NCI-H1417 treated with DMSO at 0.1 percent for 48 hours (cell line): ENCODE measurements at regions not wholly inside any gene's neighbourhood (a gene's known extent, or its start where the extent isn't known, plus 50 kb on each side); places are given as distances from the start of the nearest gene placed in this dataset.
"Not testable (repeated sequence)": the region's sequence is repeated elsewhere in the genome, so short reads cannot be mapped to it uniquely, and the experiment has no call there.

Source experiments
- DNase-seq: peaks from one replicate; lab custom pipeline; 2025; lab: John Stamatoyannopoulos, UW

DNA sequence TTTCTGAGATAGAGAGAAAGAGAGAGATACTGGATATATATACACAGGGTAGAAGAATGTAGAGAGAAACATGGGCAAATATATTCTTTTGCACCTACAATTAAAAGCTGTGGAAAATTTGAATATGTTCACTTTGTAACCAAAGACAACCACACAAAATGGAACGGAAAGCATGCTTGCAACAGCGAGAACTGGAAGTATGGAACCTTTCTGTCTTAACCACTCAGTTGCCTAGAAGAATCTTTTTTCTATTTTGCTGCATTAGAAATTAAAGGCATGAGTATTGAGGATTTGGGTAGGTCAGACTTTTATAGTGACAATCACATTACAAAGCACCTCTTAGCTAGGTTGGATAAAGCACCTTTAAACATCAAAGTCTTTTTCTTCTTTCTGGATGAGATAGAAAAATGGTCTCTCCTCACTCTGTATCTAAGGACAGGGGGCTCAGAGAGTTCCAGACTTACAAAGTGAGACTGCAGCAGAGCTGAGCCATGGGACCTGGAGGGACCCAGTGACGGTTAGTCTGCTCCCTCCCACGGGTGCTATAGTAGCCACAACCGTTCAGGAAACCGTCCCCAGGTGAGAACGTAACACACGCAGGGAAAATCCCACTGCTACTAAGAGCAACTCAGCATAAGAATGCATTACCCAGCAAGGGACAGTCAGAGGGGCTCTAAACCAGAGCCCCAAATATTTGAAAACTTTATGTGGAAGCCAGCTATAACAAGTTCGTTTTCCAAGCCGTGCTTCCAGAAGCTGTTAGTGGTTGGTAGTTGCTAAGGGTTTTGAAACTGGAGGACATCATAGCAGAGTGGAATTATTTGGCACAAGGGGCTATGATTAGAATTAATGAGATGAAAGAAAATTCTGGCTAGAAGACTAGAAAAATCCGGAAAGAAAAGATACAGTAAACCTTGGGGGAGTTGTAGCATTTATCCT, 97.1 kb downstream of the DAD1 start:
- DNase-seq, result no peak

DNA sequence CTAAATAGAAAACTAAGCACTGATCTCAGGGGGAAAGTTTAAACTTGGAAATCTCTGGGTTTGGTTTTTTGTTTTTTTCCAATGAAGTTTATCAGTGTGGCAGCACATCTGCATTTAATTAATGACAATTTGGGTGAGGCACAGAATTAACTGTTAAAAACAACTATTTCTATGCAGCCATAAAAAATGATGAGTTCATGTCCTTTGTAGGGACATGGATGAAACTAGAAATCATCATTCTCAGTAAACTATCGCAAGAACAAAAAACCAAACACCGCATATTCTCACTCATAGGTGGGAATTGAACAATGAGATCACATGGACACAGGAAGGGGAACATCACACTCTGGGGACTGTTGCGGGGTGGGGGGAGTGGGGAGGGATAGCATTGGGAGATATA, 98.0 kb downstream of the DAD1 start:
- not testable (repeated sequence) for DNase-seq

- no peak for DNase-seq
These were observed 98.8 kb downstream of the DAD1 start for GRCh38 chr14:22489957-22490950.

DNA sequence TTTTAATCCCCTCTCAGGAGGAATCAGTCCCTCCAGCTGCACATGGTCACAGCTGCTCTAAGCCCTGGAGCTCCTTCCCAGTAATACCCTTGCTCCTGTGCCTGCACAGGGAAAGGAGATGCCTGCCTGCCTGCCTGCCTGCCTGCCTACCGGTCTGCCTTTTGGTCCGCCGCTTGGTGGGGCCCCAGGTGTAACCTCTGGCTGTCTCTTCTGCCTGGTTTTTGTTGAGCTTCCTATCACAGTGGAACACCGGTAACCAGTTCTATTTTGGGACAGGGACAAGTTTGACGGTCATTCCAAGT, 99.8 kb downstream of the DAD1 start:
- DNase-seq, result no peak

DNA sequence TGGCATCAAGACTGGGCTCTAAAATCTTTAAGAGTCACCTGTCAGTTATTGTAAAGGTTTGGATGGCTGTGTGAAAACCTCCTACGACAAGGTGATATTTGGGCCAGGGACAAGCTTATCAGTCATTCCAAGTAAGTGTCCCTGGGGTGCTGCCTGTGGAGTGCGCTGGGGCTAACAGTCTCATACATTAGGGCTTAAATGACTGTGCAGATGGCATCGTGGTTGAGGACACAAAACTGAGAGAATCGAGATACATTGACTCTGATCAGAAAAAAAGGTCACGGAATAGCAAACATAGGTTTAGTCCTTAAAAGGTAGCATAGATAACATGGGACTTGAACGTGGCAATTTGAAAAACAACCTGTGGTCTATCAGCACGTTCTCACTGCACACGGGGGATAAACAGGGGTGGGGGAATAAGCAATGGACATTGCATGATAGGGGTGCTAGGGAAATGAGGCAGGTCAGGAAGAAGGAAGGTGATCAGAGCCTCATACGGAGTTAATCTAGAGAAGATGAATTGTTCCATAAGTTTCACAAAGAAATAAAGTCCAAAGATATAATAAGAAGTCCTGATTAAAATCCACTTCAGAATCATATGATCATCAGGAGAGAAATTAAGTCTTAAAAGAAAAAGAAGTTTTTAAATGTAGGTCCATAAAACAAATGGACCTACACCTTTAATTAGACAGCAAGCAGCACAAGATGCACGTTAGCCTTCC, 100.3 kb downstream of the DAD1 start:
- no peak for DNase-seq

DNA sequence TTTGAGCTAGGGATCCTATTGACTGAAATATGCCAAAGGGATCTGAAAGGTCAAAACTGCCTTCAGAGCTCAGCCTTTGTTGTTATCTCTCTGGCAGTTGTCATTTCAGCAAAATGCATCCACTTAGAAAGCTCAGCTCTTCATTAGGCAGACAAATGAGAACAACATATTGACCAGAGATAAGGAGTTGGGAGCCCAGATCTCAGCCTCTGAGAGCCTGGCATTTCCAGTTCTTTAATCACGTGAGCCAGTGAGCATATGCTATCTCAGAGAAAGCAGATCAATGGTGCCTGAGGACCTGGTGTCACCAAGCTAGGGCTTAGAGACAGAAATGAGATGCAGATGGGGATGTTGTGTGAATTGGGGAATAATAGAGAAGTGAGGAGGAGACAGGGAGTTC, 101.1 kb downstream of the DAD1 start:
- DNase-seq, result no peak

GRCh38 chr14:22487401-22487800, 101.6 kb downstream of the DAD1 start:
- no peak for DNase-seq

DNA sequence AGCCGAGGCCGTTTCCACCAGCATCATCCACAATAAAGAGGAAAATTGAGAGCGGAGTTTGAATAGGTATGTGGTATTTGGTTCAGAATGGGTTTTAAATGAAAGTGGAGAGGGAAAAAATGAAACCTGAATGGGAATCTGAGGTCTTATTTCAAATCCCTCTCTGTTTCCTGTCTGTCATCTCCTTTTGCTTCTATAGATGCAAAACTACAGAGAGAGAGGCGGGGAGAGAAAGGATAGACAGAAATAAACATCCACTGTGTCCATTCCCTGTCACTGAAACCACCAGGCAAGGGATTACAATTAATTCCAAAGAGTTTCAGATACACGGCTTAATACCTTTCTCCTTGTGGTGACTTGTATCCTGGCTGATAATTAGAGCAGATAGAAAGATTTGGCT, 102.3 kb downstream of the DAD1 start:
- DNase-seq, result no peak

DNA sequence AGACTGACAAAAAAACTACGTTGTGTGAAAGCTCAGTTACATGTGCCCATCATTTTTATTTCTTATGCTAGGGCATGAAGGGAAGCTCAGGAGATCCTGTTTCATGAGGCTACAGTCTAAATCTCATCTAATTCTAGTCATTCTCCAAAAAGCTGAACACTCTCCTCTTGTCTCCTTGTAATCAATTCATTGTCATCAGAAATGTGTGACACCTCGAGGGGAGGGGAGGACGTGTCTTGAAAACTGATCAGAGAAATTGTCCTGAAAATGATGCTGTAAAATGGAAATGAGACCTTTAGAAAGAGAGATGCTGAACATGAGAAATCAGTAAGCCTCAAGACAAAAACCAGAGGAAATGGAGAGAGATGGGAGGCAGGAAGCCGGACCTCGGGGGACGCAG, 103.4 kb downstream of the DAD1 start:
- DNase-seq, result no peak

GRCh38 chr14:22485178-22485577, 103.8 kb downstream of the DAD1 start:
- DNase-seq, result no peak

- no peak for DNase-seq
These were observed 104.4 kb downstream of the DAD1 start for GRCh38 chr14:22484632-22485031.

DNA sequence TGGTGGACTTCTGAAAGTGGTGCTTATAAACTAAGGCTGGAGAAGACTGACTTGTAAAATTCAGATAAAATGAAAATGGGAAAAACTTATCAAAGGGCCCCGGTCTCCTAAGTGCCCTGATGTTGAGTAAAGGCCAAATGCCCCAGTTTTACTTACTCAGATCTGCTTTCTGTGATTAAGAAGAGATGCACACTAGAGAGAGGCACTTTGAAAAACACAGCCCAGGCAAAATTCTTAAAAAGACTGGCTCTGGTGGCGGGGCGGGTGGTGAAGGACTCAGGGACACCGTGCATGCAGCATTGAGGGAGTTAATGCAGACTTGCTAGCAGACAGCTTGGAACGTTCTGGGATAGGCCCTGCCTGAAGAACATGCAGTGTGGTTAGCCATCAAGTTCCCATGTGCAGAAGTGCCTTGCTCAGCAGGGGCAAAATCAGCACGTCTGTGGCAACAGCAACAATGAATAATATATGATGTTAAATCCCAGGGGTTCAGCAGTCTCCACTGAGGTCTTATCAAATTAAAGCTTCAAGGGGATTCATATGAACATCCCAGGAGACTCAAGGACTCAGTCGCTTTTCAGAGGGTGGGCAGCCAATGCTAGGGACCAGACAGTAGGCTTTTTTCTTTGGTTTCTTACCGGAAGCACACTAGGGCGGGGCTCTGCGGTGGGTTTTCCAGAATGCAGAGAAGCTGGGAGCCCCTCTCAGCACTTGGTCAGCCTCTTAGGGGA, 105.0 kb downstream of the DAD1 start:
- no peak for DNase-seq

GRCh38 chr14:22482782-22483553, 106.1 kb downstream of the DAD1 start:
- DNase-seq, result no peak

DNA sequence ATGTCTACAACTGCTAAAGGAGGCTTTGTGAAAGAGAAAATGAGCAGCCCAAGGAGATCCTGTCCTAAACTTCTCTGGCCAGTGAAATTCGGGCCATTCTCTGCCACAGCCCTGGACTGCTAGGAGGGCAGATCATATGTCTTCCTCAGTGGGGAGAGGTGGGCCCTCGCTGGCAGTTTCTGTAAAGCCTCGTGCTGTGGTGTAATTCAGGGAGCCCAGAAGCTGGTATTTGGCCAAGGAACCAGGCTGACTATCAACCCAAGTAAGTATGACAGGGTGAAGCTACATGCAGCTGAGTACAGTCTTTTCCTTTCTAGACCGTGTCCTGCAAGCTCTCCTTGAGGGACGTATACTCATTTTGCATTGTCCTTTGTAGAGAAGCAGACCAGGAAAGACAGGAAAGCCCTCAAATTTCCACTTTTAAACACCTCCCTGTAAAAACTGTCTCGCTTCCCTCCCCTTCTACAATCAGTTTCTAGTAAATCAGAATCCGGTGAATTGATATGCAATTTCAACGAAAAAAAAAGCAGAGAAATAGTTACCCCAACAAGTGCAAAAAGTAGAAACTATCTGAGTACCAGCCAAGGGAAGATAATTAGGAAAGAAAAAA, 106.8 kb downstream of the DAD1 start:
- DNase-seq, result no peak

DNA sequence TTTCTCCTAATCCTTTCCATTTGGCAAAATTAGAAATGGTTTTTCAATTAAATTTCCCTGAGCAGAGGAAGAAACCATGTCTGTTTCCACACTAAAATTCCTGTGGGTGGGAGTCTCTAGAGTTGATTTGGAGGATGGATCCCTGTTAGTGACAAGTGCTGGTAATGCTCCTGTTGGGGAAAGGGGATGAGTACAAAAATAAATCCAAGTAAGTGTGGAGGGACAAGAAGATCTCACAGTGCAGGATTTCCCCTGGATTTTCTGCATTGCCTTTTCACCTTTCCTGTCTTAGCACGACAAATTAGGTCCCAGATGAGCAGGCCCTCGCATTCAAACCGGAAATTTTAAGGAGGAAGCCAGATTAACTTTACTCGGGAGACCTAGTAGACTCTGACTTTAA, 107.5 kb downstream of the DAD1 start:
- no peak for DNase-seq

GRCh38 chr14:22479776-22480464, 109.1 kb downstream of the DAD1 start:
- no peak for DNase-seq

- no peak for DNase-seq
These were observed 109.9 kb downstream of the DAD1 start for GRCh38 chr14:22479132-22479531.

DNA sequence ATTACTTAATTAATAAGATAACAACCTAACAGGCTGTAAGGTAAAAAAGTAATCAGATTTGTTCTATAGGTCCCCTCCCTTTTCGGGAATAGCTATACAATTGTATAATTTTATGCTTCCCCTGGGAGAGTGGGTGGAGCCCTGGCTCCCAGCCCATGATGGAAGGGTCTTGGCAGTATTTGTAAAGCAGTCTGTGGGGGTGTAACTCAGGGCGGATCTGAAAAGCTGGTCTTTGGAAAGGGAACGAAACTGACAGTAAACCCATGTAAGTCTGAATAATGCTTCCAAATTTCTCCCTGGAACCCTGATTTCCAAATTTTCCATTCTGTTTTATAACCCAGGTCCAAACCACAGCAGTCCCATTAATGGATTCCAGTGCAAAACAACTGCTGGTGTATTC, 110.4 kb downstream of the DAD1 start:
- DNase-seq, result no peak

DNA sequence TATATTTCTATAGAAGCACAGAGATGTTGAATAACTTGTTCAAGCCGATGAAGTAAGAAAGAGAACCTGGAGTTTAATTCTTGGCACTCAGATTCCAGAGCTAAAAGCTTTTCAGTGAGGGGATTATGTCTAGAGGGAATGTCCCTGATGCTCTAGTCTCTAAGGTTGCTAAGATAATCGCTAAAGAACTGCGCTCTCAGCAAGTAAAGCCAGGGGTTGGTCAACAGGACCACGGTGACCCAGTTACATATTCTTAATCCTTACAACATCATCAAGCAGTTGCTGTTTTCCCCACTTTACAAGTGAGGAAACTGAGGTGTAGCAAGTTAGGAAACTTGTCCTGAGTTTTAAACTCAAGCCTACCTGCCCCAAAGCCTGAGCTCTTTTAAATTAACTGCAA, 110.8 kb downstream of the DAD1 start:
- no peak for DNase-seq
